ENCODE measurements at regions not wholly inside any gene's neighbourhood (a gene's known extent, or its start where the extent isn't known, plus 50 kb on each side); places are given as distances from the start of the nearest gene placed in this dataset.
A peak's percentile ranks its signal among the peaks of the same experiment; 100 is the strongest.

DNA sequence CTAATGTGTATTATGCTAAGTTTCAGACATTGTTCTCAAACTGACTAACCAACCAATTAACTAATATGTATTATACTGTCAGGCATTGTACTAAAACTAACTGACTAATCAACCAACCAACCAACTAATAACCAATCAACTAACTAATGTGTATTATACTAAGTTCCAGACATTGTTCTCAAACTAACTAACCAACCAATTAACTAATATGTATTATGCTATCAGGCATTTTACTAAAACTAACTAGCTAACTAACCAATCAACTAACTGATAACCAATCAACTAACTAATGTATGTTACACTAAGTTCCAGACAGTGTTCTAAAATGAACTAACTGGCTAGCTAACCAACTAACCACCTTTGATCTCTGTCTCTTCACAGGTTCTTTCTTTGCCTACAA is 152.3 kb downstream of the SUDS3 start:
- Histone ChIP-seq H3K27ac (no peak overlapping the region), H3K36me3 (no peaks in the 10 kb centered on the region), H3K9me3 (no peaks in the 10 kb centered on the region), H3K4me1 (peaks cover 0 to 10% of the 10 kb centered on the region in 2 donors), H3K27me3 (no peaks in the 10 kb centered on the region), H3K4me3 (replicated peaks in 1 of 3) (no peak overlapping the region)
- DNase-seq: no peak
- TF ChIP-seq, protein P1, sequence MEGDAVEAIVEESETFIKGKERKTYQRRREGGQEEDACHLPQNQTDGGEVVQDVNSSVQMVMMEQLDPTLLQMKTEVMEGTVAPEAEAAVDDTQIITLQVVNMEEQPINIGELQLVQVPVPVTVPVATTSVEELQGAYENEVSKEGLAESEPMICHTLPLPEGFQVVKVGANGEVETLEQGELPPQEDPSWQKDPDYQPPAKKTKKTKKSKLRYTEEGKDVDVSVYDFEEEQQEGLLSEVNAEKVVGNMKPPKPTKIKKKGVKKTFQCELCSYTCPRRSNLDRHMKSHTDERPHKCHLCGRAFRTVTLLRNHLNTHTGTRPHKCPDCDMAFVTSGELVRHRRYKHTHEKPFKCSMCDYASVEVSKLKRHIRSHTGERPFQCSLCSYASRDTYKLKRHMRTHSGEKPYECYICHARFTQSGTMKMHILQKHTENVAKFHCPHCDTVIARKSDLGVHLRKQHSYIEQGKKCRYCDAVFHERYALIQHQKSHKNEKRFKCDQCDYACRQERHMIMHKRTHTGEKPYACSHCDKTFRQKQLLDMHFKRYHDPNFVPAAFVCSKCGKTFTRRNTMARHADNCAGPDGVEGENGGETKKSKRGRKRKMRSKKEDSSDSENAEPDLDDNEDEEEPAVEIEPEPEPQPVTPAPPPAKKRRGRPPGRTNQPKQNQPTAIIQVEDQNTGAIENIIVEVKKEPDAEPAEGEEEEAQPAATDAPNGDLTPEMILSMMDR (IDR thresholded peaks at IDR 0.05): no peak
- TF ChIP-seq POLR2A (IDR thresholded peaks at IDR 0.05): no peak
- intact Hi-C loops (cut with DNase I): no loop called here

- 56 to 65% methylated on average over 3 of the region's 3 CpGs for WGBS, 2 donors
- TF ChIP-seq, protein P1 (IDR thresholded peaks at IDR 0.05): no peak
- no peak for TF ChIP-seq POLR2A (IDR thresholded peaks at IDR 0.05)
- H3K9me3 ChIP-seq: no peaks in the 10 kb centered on the region
- no peak overlapping the region for H3K4me3 ChIP-seq (replicated peaks in 1 of 3)
- H3K27ac ChIP-seq: no peak overlapping the region
- intact Hi-C loops (cut with DNase I): no loop called here
- H3K36me3 ChIP-seq: no peaks in the 10 kb centered on the region
- H3K27me3 ChIP-seq: no peaks in the 10 kb centered on the region
- no peak for DNase-seq
- peaks cover 0 to 6% of the 10 kb centered on the region in 2 donors for H3K4me1 ChIP-seq
These were observed 157.6 kb downstream of the SUDS3 start for GRCh38 chr12:118534003-118534402.

DNA sequence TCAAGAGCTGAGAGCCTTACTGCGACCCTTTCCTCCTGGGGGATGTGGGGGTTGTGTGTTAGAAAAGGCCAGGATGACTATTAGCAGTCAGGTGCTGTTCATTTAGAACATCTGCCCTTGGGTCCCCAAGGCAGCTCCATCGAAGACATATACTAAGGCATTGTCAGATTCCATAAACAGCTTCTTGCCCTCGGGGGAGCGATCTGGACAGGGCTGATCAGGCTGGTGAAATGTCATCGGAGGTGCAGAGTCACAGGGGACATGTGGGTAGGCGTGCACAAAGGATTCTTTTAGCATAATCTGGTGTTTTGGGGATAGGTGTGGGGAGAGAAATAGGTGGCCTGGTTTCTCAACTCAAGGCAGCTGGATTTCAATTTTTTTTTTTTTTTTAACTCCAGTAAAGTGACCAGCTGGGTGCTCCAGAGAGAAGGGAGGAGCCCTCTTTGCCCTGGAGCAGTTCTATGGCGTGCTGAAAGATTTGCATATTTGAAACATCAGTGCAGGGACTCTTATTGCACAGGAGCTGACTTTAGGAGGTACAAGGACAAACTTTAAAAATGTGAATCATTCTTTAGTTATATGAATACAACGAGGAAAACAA is 160.1 kb downstream of the SUDS3 start:
- WGBS, 2 donors: 69 to 70% methylated on average over 7 to 8 of the region's 8 CpGs
- TF ChIP-seq, protein P1 (IDR thresholded peaks at IDR 0.05): no peak
- no peak for TF ChIP-seq POLR2A (IDR thresholded peaks at IDR 0.05)
- no peak for DNase-seq
- Histone ChIP-seq H3K4me3 (replicated peaks in 1 of 3) (no peak overlapping the region), H3K4me1 (peaks cover 0 to 6% of the 10 kb centered on the region in 2 donors), H3K27me3 (no peaks in the 10 kb centered on the region), H3K9me3 (no peaks in the 10 kb centered on the region), H3K36me3 (no peaks in the 10 kb centered on the region), H3K27ac (no peak overlapping the region)
- intact Hi-C loops (cut with DNase I): no loop called here

DNA sequence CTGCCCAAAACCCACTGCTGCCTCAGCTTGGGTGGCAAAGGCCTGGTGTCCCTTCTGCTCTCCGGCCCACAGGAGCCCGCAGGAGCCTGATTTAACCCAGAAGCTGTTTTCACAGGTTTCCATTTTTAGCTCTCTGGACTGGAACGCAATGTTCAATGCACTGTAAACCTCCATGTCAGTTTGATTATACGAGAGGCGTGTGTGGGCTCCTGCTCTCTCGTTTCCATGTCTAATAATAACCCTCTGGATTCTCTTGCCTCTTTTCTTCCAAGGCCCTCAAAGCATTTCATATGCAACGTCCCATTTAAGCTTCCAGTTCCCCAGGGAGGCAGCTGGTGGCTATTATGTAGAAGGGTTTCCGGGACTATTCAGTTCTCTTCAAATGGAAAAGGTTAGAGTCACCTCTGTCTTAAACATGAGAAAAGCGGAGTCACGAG is 161.1 kb downstream of the SUDS3 start:
- 48 to 49% methylated on average over 10 of the region's 10 CpGs for WGBS, 2 donors
- peak in 1 of 2 donors; percentile 2 for DNase-seq
- intact Hi-C loops (cut with DNase I): no loop called here
- Histone ChIP-seq H3K4me1 (peaks cover 0 to 6% of the 10 kb centered on the region in 2 donors), H3K27ac (no peak overlapping the region), H3K36me3 (no peaks in the 10 kb centered on the region), H3K27me3 (no peaks in the 10 kb centered on the region), H3K9me3 (no peaks in the 10 kb centered on the region), H3K4me3 (replicated peaks in 1 of 3) (no peak overlapping the region)
- TF ChIP-seq, protein P1 (IDR thresholded peaks at IDR 0.05): no peak

DNA sequence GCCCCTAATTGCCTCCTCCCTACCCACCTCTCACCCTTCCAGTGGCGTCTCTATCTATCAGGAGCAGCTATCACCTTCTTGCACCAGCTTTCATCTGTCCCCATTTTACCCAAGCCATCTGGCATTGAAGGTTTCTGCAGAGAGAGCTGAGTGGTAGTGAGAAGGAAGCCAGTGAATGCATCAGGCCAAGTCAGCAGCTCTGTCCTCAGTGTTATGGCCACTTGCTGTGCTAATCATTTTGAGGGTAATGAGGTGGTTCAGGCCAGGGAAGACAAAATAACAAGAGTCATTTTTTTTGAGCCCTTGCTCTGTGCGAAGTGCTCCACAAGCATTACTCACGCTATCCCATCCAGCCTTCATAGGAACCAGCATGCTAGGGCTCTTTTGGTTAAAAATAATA is 164.7 kb downstream of the SUDS3 start:
- H3K27ac ChIP-seq: no peak overlapping the region
- H3K27me3 ChIP-seq: no peaks in the 10 kb centered on the region
- H3K4me3 ChIP-seq (replicated peaks in 1 of 3): no peak overlapping the region
- H3K4me1 ChIP-seq: peaks cover 0 to 6% of the 10 kb centered on the region in 2 donors
- TF ChIP-seq, protein P1 (IDR thresholded peaks at IDR 0.05): no peak
- no peak for TF ChIP-seq POLR2A (IDR thresholded peaks at IDR 0.05)
- no peak for DNase-seq
- intact Hi-C loops (cut with DNase I): no loop called here
- H3K9me3 ChIP-seq: no peaks in the 10 kb centered on the region
- 84 to 90% methylated on average over 3 of the region's 3 CpGs for WGBS, 2 donors
- H3K36me3 ChIP-seq: no peaks in the 10 kb centered on the region

Measured in thyroid gland (tissue), 4 donors.